Activated T-cell treated with anti-CD3 and anti-CD28 coated beads, Interleukin-2, amount 50 U/mL, for 4 hours (primary cell): ENCODE measurements at regions not wholly inside any gene's neighbourhood (a gene's known extent, or its start where the extent isn't known, plus 50 kb on each side); places are given as distances from the start of the nearest gene placed in this dataset.
"Not testable (repeated sequence)": the region's sequence is repeated elsewhere in the genome, so short reads cannot be mapped to it uniquely, and the experiment has no call there.

Experiments
- ATAC-seq, 2 donors: fragments of 200-7000 bp; cut with Tn5 transposase; one replicate each; pipeline ENCODE4 v1.10.0; 2021
- DNase-seq: peaks from one replicate; pipeline ENCODE4 v3.0.0-alpha.2; 2020
- H3K27me3 Mint-ChIP-seq: one replicate; pipeline ENCODE4 v1.8.0; 2021; ENCODE audit warnings: low read depth, mixed read lengths
- H3K36me3 Mint-ChIP-seq: one replicate; pipeline ENCODE4 v1.8.0; 2022; ENCODE audit warnings: mixed read lengths; ENCODE audit not compliant: insufficient read depth
- H3K4me1 Mint-ChIP-seq: one replicate; pipeline ENCODE4 v1.8.0; 2021; ENCODE audit warnings: low read depth, mixed read lengths
- H3K4me3 Mint-ChIP-seq: one replicate; pipeline ENCODE4 v1.8.0; 2021; ENCODE audit warnings: mild to moderate bottlenecking, moderate library complexity, mixed read lengths
- H3K9me3 Mint-ChIP-seq: one replicate; pipeline ENCODE4 v1.8.0; 2021; ENCODE audit warnings: mixed read lengths

DNA sequence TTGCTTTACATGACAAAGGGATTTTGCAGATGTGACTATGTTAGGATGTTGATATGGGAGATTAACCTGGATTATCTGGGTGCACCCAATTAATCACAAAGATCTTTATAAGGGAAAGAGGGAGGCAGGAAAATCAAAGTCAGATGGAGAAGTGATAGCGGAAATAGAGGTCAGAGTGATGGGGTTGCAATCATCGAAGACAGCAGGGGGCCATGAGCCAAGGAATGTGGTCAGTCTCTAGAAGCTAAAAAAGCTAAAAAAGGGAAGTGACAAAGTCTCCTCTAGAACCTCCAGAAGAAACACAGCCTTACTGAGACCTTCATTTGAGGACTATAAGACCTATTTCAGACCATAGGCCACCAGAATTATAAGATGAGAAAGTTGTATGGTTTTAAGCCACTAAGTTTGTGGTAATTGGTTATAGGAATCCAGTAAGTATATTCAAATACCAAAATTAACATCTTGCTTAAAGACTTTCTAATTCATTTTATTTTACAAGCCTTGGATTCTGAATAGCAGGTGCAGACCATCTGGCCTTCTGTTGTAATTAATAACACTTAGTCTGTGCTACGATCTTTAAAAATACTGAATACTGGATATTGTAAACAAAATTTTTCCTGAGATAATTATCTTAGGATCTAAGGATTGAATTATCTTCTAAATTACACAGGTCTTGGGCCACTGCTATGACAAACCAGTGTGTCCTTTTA is 493.4 kb upstream of the PCDH20 start:
- no peaks in the 10 kb centered on the region for H3K27me3 Mint-ChIP-seq
- no peaks in the 10 kb centered on the region for H3K36me3 Mint-ChIP-seq
- no peak overlapping the region for H3K4me3 Mint-ChIP-seq
- ATAC-seq (no peak), DNase-seq (no peak)
- no peaks in the 10 kb centered on the region for H3K4me1 Mint-ChIP-seq
- H3K9me3 Mint-ChIP-seq = peaks cover 4% of the 10 kb centered on the region

DNA sequence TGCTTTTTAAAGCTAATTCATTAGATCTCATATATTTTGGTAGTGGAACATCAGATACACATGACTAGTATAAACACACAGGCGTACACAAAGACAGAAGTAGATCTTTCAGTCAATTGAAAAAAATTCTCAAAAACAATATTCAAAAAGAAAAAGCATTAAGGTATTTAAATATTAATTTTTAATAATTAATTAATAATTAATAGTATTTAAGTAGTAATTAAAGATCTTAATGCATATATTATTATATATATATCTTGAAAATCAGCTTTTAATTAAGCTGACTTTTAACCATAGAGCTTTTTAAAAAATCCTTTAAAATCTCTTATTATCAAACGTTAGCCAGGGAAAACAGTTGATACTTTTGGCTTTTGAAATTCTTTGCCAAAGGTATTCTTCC is 489.4 kb upstream of the PCDH20 start:
- Mint-ChIP-seq H3K36me3 (no peaks in the 10 kb centered on the region), H3K4me1 (no peaks in the 10 kb centered on the region), H3K4me3 (no peak overlapping the region), H3K9me3 (peaks cover 4% of the 10 kb centered on the region), H3K27me3 (no peaks in the 10 kb centered on the region)
- DNase-seq (no peak), ATAC-seq (no peak)

DNA sequence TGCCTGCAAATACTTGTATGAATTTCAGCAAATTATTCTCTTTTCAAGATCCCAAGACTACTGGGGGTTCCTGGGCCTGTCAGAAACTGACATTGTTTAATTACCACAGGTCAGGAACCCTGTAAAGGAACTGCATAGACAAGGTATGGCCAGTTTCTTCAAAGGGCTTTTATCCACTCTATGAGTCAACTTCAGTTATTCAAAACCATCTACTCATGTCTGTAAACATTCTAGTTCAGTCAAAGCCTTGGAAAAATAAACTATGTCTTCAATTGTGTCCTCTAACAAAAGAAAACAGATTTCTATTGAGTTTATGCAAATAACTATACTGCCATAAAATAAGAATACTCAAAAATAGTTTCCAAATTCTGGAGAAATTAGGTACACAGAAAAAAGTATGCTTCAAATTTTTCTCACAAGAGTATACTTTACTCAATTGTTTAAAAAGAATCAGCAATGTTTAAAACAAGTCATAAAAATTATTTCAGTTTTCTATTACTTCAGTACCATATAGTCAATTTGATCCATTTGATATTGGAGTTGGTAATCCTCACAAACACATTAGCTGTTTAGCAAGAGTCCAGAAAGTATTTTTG is 486.4 kb upstream of the PCDH20 start:
- Mint-ChIP-seq H3K9me3 (no peaks in the 10 kb centered on the region), H3K4me1 (no peaks in the 10 kb centered on the region), H3K36me3 (no peaks in the 10 kb centered on the region), H3K4me3 (no peak overlapping the region), H3K27me3 (no peaks in the 10 kb centered on the region)
- DNase-seq = no peak
- ATAC-seq = no peak

DNA sequence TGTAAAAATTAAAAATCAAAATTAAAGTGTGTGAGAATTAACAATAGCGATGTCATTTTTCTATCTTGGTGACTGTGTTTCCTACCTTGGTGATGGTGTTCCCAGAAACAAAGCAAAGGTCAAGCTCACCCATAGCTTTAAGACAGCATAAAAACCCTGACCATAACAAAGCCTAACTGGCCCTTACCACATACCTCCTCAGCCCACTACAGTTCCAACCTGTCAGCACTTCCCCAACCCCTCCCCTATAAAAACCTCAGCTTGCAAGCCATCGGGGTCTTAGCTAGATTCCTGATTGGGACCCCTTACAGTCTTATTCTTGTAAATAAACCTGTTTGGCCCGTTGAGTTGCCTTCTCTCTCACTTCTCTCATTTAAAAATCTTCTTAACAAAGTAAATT is 484.4 kb upstream of the PCDH20 start:
- ATAC-seq (no peak), DNase-seq (no peak)
- no peaks in the 10 kb centered on the region for H3K4me1 Mint-ChIP-seq
- no peaks in the 10 kb centered on the region for H3K27me3 Mint-ChIP-seq
- H3K36me3 Mint-ChIP-seq = no peaks in the 10 kb centered on the region
- H3K9me3 Mint-ChIP-seq = no peaks in the 10 kb centered on the region
- no peak overlapping the region for H3K4me3 Mint-ChIP-seq

DNA sequence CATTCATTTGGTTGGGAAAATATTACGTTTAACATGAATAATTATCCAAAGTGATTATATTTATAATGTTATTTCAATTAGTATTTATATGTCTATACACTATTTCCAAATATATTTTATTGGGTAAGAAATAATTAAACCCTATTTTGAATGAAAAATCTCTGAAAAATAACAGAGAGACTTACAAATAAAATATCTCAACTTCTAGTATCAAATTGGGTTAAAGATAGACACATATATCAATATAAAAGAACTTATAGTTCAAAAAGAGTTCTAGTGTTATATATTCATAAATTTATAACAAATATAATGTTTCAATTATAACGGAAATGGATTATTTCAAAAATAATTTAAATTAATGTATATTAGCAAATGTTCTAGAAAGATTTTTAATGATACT is 482.6 kb upstream of the PCDH20 start:
- no peak for ATAC-seq
- no peaks in the 10 kb centered on the region for H3K27me3 Mint-ChIP-seq
- H3K36me3 Mint-ChIP-seq = no peaks in the 10 kb centered on the region
- H3K4me3 Mint-ChIP-seq = no peak overlapping the region
- no peak for DNase-seq
- no peaks in the 10 kb centered on the region for H3K4me1 Mint-ChIP-seq
- no peaks in the 10 kb centered on the region for H3K9me3 Mint-ChIP-seq

GRCh38 chr13:61891401-61891800 is 475.8 kb upstream of the PCDH20 start:
- no peaks in the 10 kb centered on the region for H3K4me1 Mint-ChIP-seq
- no peaks in the 10 kb centered on the region for H3K9me3 Mint-ChIP-seq
- no peak overlapping the region for H3K4me3 Mint-ChIP-seq
- H3K36me3 Mint-ChIP-seq = no peaks in the 10 kb centered on the region
- DNase-seq (no peak), ATAC-seq (no peak)
- H3K27me3 Mint-ChIP-seq = no peaks in the 10 kb centered on the region

DNA sequence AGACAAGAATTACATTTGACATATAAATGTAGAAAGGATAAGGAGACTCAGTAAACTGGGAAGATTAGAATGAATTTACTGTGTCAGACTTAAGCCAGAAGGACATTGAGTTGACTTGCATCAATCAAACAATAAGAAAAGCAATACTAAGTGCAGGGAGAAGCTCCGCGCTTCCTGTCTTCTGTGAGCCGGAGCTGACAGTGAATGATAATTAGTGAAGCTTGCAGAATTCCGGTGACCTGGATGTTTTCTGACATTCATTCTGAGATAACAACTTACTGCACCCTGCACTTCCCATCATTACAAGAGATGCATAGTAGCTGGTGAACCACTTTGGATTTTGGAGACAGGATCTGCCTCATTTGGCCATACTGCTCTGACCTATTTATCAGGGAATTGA is 469.2 kb upstream of the PCDH20 start:
- Mint-ChIP-seq H3K4me1 (no peaks in the 10 kb centered on the region), H3K27me3 (no peaks in the 10 kb centered on the region), H3K36me3 (no peaks in the 10 kb centered on the region), H3K4me3 (no peak overlapping the region), H3K9me3 (no peaks in the 10 kb centered on the region)
- DNase-seq (no peak), ATAC-seq (no peak)

DNA sequence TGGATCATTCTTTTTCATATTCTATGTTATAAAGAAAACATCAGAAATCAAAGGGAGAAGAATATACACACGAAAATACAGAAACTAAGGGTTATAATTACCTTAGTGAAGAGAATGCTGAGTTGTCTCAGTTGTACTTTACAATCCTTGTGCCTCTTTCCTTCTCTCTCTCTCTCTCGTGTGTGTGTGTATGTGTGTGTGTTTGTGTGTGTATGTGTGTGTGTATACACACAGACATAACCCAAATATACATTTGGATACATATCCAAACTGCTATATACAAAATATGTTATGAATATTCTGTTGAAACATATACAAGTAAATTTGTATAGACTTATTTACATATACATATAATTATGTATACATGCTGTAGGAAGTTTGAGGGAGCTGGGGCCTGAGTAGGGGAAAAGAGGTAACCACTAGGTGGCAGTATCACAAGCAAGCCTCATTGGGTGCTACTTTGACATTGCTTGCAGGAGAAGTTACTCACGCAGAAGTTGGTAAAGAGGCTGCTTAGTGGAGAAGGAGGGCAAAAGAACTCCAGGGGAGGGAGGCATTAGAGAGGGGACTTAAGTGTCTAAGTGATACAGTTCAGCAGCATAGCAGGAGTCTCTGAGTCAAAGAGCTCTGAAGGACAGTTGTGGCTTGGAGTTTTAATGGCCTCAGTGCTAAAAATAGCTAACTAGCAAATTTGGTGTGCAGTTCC is 465.1 kb upstream of the PCDH20 start:
- Mint-ChIP-seq H3K27me3 (no peaks in the 10 kb centered on the region), H3K4me3 (no peak overlapping the region), H3K36me3 (no peaks in the 10 kb centered on the region), H3K4me1 (no peaks in the 10 kb centered on the region), H3K9me3 (peaks cover 17% of the 10 kb centered on the region)
- DNase-seq = no peak
- ATAC-seq = no peak

GRCh38 chr13:61878565-61878964 is 462.9 kb upstream of the PCDH20 start:
- not testable (repeated sequence) for H3K4me3 Mint-ChIP-seq, DNase-seq, ATAC-seq, H3K27me3 Mint-ChIP-seq, H3K36me3 Mint-ChIP-seq, H3K4me1 Mint-ChIP-seq
- H3K9me3 Mint-ChIP-seq = peaks cover 30% of the 10 kb centered on the region

- ATAC-seq (no peak), DNase-seq (no peak)
- H3K36me3 Mint-ChIP-seq = no peaks in the 10 kb centered on the region
- no peaks in the 10 kb centered on the region for H3K27me3 Mint-ChIP-seq
- H3K4me3 Mint-ChIP-seq = no peak overlapping the region
- peaks cover 33% of the 10 kb centered on the region for H3K9me3 Mint-ChIP-seq
- H3K4me1 Mint-ChIP-seq = no peaks in the 10 kb centered on the region
These were observed 459.4 kb upstream of the PCDH20 start for GRCh38 chr13:61874970-61875579.

DNA sequence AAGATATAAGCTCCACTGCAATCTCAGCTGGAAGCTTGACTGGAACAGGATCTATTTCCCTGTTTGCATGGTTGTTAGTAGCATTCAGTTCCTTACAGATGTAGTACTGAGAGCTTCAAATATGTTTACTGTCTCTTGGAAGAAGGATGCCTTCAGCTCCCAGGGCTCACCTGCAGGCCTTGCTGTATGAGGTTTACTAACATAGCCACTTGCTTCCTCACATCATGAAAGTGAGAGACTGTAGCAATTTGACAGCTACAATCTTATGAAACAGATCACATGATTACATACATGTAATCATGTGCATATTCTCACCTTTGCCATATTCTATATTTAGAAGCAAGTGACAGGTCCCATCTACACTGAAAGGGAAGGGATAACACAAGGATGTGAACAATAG is 458.1 kb upstream of the PCDH20 start:
- H3K9me3 Mint-ChIP-seq = peaks cover 40% of the 10 kb centered on the region
- no peaks in the 10 kb centered on the region for H3K4me1 Mint-ChIP-seq
- H3K27me3 Mint-ChIP-seq = no peaks in the 10 kb centered on the region
- DNase-seq = no peak
- H3K36me3 Mint-ChIP-seq = no peaks in the 10 kb centered on the region
- ATAC-seq = no peak
- no peak overlapping the region for H3K4me3 Mint-ChIP-seq

GRCh38 chr13:61857198-61857597 is 441.5 kb upstream of the PCDH20 start:
- DNase-seq = no peak
- Mint-ChIP-seq H3K4me3 (no peak overlapping the region), H3K27me3 (no peaks in the 10 kb centered on the region), H3K4me1 (no peaks in the 10 kb centered on the region), H3K9me3 (peaks cover 8% of the 10 kb centered on the region), H3K36me3 (no peaks in the 10 kb centered on the region)
- ATAC-seq = no peak

DNA sequence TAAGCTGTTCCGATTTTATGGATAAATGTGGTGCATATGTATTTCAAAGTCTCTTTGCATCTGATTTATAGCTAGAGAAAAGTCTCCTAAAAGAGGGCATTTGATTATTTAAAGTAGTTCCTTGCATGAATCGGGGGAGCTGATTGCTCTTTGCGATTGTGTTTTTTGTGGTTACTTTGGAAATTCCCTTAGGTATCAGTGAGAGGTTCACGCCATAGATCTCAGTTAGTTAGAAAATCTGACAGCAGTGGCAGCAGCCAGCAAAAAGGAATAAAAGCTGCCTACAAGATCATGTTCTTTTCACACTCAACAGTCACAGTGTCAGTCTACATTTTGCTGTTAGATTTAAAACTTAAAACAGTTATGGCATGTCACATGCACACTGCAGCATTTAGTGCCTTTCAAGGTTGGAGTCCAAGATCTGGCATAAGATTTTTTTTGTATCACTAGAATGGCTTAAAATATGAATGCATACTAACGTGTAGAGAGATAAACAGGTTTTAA is 436.5 kb upstream of the PCDH20 start:
- no peaks in the 10 kb centered on the region for H3K27me3 Mint-ChIP-seq
- no peak overlapping the region for H3K4me3 Mint-ChIP-seq
- no peaks in the 10 kb centered on the region for H3K4me1 Mint-ChIP-seq
- ATAC-seq (no peak), DNase-seq (no peak)
- no peaks in the 10 kb centered on the region for H3K36me3 Mint-ChIP-seq
- H3K9me3 Mint-ChIP-seq = peaks cover 16% of the 10 kb centered on the region

DNA sequence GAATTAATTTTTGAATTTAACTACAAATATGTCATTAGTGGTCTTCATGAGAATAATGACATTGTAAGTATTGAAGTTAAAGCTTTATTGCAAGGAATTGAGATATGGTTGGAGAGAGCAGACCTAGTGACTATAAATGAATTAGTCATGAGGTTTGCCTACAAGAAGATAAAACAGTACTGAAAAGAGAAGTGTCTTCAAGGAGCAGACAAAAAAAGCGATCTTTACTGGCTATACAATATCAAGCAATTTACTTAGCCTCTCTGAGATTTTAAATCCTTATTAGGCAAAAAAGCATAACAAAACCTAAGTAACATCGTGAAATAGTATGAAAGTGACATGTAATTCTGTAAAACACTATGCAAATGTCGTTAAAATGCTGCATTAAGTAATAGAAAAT is 435.1 kb upstream of the PCDH20 start:
- no peaks in the 10 kb centered on the region for H3K4me1 Mint-ChIP-seq
- ATAC-seq (no peak), DNase-seq (no peak)
- H3K36me3 Mint-ChIP-seq = no peaks in the 10 kb centered on the region
- H3K4me3 Mint-ChIP-seq = no peak overlapping the region
- H3K9me3 Mint-ChIP-seq = peaks cover 20% of the 10 kb centered on the region
- no peaks in the 10 kb centered on the region for H3K27me3 Mint-ChIP-seq
